ENCODE measurements at regions not wholly inside any gene's neighbourhood (a gene's known extent, or its start where the extent isn't known, plus 50 kb on each side); places are given as distances from the start of the nearest gene placed in this dataset.
"Not testable (repeated sequence)": the region's sequence is repeated elsewhere in the genome, so short reads cannot be mapped to it uniquely, and the experiment has no call there.

DNA sequence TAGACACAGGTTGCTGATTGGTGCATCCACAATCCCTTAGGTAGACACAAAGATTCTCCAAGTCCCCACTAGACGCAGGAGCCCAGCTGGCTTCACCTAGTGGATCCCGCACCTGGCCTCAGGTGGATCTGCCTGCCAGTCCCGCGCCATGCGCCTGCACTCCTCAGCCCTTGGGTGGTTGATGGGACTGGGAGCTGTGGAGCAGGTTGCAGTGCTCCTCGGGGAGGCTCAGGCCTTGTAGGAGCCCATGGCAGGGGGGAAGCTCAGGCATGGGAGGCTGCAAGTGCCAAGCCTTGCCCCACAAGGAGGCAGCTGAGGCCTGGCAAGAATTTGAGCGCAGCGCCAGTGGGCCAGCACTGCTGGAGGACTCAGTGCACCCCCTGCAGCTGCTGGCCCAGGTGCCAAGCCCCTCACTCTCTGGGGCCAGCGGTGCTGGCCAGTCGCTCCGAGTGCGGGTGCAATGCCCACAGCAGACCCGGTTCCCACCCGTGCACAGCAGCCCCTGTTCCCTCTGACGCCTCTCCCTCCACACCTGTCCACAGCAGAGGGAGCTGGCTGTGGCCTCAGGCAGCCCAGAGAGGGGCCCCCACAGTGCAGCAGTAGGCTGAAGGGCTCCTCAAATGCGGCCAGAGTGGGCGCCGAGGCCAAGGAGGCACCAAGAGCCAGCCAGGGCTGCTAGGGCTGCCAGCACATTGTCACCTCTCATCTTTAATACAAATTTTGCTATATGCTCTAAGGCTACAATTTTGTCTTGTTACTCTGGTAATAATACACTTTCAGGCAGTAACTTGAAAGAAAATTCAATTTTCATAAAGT, 857.3 kb upstream of the TPTE start:
- H3K9me2 ChIP-seq (ENCODE audit: insufficient read depth); H3K36me3 ChIP-seq (ENCODE audit: control insufficient read depth in 1 of 2, insufficient read depth in 2 of 2, low read length in 2 of 2); H3K4me1 ChIP-seq (ENCODE audit: control insufficient read depth in 1 of 2, insufficient read depth in 2 of 2, low read length in 2 of 2); H3K4me3 ChIP-seq (replicated peaks in 1 of 2; ENCODE audit: low read depth in 1 of 2, low read length in 2 of 2); H4K20me1 ChIP-seq (ENCODE audit: insufficient read depth); DNase-seq (ENCODE audit: low read depth, low spot score); H3K9me3 ChIP-seq (ENCODE audit: control insufficient read depth in 1 of 2, insufficient read depth in 1 of 2, low read depth in 1 of 2, low read length in 2 of 2); H3K27me3 ChIP-seq (ENCODE audit: insufficient read depth, low read length); intact Hi-C loops (cut with micrococcal nuclease); H3K9ac ChIP-seq (ENCODE audit: low read length); H3K27ac ChIP-seq (ENCODE audit: low read depth, low read length); ATAC-seq; CTCF ChIA-PET; H3K4me2 ChIP-seq (ENCODE audit: low read length); POLR2A ChIA-PET; H3K79me2 ChIP-seq (ENCODE audit: insufficient read depth, low read length); H2AFZ ChIP-seq (ENCODE audit: low read depth, low read length, poor library complexity, severe bottlenecking); BruUV-seq (replicated peaks); RAD21 ChIA-PET (ENCODE audit: low non-redundant PET in 1 of 2, low total read pairs in 2 of 2, uncharacterized antibody in 2 of 2, unreplicated experiment in 2 of 2): not testable (repeated sequence)

DNA sequence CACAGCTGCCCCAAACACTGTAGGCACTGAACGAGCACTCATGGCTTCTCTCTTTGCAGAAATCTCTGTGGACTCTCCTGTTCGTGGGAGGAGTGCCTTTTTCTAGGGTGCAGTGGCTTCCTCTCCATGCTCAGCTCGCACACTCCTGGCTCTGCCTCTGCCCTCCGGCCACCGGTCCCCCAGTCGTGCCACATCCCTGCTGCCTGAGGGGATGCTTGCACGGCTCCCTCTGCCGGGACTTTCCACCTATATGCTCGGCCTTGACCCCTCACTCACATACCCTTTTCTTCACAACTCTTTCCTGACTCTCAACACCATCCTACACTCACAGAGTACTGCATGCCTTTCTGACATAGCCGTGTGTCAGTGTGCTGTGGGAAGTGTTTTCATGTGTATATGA, 845.6 kb upstream of the TPTE start:
- H3K4me2 ChIP-seq (ENCODE audit: low read length); POLR2A ChIA-PET; H3K27me3 ChIP-seq (ENCODE audit: insufficient read depth, low read length); H3K4me3 ChIP-seq (replicated peaks in 1 of 2; ENCODE audit: low read depth in 1 of 2, low read length in 2 of 2); H2AFZ ChIP-seq (ENCODE audit: low read depth, low read length, poor library complexity, severe bottlenecking); H3K36me3 ChIP-seq (ENCODE audit: control insufficient read depth in 1 of 2, insufficient read depth in 2 of 2, low read length in 2 of 2); DNase-seq (ENCODE audit: low read depth, low spot score); H3K9me3 ChIP-seq (ENCODE audit: control insufficient read depth in 1 of 2, insufficient read depth in 1 of 2, low read depth in 1 of 2, low read length in 2 of 2); H4K20me1 ChIP-seq (ENCODE audit: insufficient read depth); H3K9me2 ChIP-seq (ENCODE audit: insufficient read depth); intact Hi-C loops (cut with micrococcal nuclease); H3K4me1 ChIP-seq (ENCODE audit: control insufficient read depth in 1 of 2, insufficient read depth in 2 of 2, low read length in 2 of 2); H3K27ac ChIP-seq (ENCODE audit: low read depth, low read length); H3K79me2 ChIP-seq (ENCODE audit: insufficient read depth, low read length); BruUV-seq (replicated peaks); H3K9ac ChIP-seq (ENCODE audit: low read length); RAD21 ChIA-PET (ENCODE audit: low non-redundant PET in 1 of 2, low total read pairs in 2 of 2, uncharacterized antibody in 2 of 2, unreplicated experiment in 2 of 2); CTCF ChIA-PET; ATAC-seq: not testable (repeated sequence)

DNA sequence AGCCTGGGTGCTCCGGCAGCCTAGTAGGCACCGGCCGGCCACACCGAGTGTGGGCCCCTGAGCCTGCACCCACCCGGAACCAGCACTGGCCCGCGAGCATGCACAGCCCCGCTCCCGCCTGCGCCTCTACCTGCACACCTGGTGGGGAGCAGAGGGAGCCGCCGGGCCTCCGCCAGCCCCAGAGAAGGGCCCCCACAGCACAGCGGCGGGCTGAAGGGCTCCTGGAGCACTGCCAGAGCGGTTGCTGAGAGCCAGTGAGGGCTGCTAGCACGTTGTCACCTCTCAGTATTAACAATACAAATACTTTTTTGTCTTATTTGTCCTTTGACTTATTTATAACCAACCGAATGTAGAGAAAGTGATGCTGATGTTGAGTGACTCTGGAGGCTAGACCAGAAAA, 842.4 kb upstream of the TPTE start:
- intact Hi-C loops (cut with micrococcal nuclease); BruUV-seq (replicated peaks); H3K9ac ChIP-seq (ENCODE audit: low read length); H3K79me2 ChIP-seq (ENCODE audit: insufficient read depth, low read length); H3K9me3 ChIP-seq (ENCODE audit: control insufficient read depth in 1 of 2, insufficient read depth in 1 of 2, low read depth in 1 of 2, low read length in 2 of 2); H4K20me1 ChIP-seq (ENCODE audit: insufficient read depth); DNase-seq (ENCODE audit: low read depth, low spot score); CTCF ChIA-PET; ATAC-seq; H3K27ac ChIP-seq (ENCODE audit: low read depth, low read length); RAD21 ChIA-PET (ENCODE audit: low non-redundant PET in 1 of 2, low total read pairs in 2 of 2, uncharacterized antibody in 2 of 2, unreplicated experiment in 2 of 2); H3K9me2 ChIP-seq (ENCODE audit: insufficient read depth); H3K4me1 ChIP-seq (ENCODE audit: control insufficient read depth in 1 of 2, insufficient read depth in 2 of 2, low read length in 2 of 2); H2AFZ ChIP-seq (ENCODE audit: low read depth, low read length, poor library complexity, severe bottlenecking); POLR2A ChIA-PET; H3K27me3 ChIP-seq (ENCODE audit: insufficient read depth, low read length); H3K4me3 ChIP-seq (replicated peaks in 1 of 2; ENCODE audit: low read depth in 1 of 2, low read length in 2 of 2); H3K4me2 ChIP-seq (ENCODE audit: low read length); H3K36me3 ChIP-seq (ENCODE audit: control insufficient read depth in 1 of 2, insufficient read depth in 2 of 2, low read length in 2 of 2): not testable (repeated sequence)

DNA sequence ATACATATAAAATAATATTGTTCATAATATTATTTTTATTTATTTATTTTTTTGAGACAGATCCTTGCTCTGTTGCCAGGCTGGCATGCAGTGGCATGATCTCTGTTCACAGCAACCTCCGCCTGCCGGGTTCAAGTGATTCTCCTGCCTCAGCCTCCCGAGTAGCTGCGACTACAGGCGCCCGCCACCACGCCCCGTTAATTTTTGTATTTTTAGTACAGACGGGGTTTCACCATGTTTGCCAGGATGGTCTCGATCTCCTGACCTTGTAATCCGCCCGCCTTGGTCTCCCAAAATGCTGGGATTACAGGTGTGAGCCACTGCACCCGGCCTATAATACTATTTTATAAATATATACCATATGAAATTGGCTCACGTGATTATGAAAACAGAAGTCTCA, 832.4 kb upstream of the TPTE start:
- intact Hi-C loops (cut with micrococcal nuclease); BruUV-seq (replicated peaks); H2AFZ ChIP-seq (ENCODE audit: low read depth, low read length, poor library complexity, severe bottlenecking); H3K79me2 ChIP-seq (ENCODE audit: insufficient read depth, low read length); H4K20me1 ChIP-seq (ENCODE audit: insufficient read depth); H3K4me1 ChIP-seq (ENCODE audit: control insufficient read depth in 1 of 2, insufficient read depth in 2 of 2, low read length in 2 of 2); H3K36me3 ChIP-seq (ENCODE audit: control insufficient read depth in 1 of 2, insufficient read depth in 2 of 2, low read length in 2 of 2); H3K27me3 ChIP-seq (ENCODE audit: insufficient read depth, low read length); CTCF ChIA-PET; H3K9me2 ChIP-seq (ENCODE audit: insufficient read depth); H3K4me2 ChIP-seq (ENCODE audit: low read length); RAD21 ChIA-PET (ENCODE audit: low non-redundant PET in 1 of 2, low total read pairs in 2 of 2, uncharacterized antibody in 2 of 2, unreplicated experiment in 2 of 2); H3K9me3 ChIP-seq (ENCODE audit: control insufficient read depth in 1 of 2, insufficient read depth in 1 of 2, low read depth in 1 of 2, low read length in 2 of 2); H3K27ac ChIP-seq (ENCODE audit: low read depth, low read length); POLR2A ChIA-PET; DNase-seq (ENCODE audit: low read depth, low spot score); ATAC-seq; H3K4me3 ChIP-seq (replicated peaks in 1 of 2; ENCODE audit: low read depth in 1 of 2, low read length in 2 of 2); H3K9ac ChIP-seq (ENCODE audit: low read length): not testable (repeated sequence)

Data from HCT116 (cell line).